Body of pancreas (tissue), 4 donors: ENCODE measurements at regions not wholly inside any gene's neighbourhood (a gene's known extent, or its start where the extent isn't known, plus 50 kb on each side); places are given as distances from the start of the nearest gene placed in this dataset.

Source experiments
- POLR2A ChIP-seq, 3 donors: fragments of 450-650 bp; IDR thresholded peaks; one replicate each; pipeline ENCODE4 v1.6.1; 2016; ENCODE audit warnings: antibody characterized with exemption in 3 of 3, mild to moderate bottlenecking in 2 of 3
- TF ChIP-seq, protein P1 (sequence below), 7 experiments: fragments of 450-650 bp in 4 of 7; fragments of 200-600 bp in 3 of 7; sonication (generic) in 3 of 7; IDR thresholded peaks; one replicate each; pipeline ENCODE4 v1.5.1; 2016 to 2019; ENCODE audit warnings: antibody characterized with exemption in 7 of 7

DNA sequence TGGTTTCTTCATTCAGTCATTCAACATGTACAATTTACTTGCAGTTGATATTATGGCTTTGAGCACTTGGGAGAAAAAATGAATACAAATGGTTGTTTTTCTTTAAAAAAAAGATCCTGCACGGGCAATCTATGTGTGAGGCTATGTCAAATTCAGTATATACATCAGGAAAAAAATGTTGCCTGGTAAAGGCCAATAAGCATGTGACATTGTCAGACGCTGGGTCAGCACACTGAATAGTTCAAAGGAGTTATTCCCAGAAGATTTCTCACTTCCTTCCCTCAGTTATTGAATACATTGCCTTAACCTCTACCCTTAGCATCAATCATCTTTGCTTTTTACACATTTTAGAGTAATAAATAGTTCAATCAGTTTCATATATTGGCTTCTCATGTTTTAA lies 319.2 kb downstream of the NUAK1 start:
- TF ChIP-seq, protein P1, sequence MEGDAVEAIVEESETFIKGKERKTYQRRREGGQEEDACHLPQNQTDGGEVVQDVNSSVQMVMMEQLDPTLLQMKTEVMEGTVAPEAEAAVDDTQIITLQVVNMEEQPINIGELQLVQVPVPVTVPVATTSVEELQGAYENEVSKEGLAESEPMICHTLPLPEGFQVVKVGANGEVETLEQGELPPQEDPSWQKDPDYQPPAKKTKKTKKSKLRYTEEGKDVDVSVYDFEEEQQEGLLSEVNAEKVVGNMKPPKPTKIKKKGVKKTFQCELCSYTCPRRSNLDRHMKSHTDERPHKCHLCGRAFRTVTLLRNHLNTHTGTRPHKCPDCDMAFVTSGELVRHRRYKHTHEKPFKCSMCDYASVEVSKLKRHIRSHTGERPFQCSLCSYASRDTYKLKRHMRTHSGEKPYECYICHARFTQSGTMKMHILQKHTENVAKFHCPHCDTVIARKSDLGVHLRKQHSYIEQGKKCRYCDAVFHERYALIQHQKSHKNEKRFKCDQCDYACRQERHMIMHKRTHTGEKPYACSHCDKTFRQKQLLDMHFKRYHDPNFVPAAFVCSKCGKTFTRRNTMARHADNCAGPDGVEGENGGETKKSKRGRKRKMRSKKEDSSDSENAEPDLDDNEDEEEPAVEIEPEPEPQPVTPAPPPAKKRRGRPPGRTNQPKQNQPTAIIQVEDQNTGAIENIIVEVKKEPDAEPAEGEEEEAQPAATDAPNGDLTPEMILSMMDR (IDR thresholded peaks at IDR 0.05), result no peak
- TF ChIP-seq POLR2A (IDR thresholded peaks at IDR 0.05), result no peak
